ENCODE measurements at regions not wholly inside any gene's neighbourhood (a gene's known extent, or its start where the extent isn't known, plus 50 kb on each side); places are given as distances from the start of the nearest gene placed in this dataset.

DNA sequence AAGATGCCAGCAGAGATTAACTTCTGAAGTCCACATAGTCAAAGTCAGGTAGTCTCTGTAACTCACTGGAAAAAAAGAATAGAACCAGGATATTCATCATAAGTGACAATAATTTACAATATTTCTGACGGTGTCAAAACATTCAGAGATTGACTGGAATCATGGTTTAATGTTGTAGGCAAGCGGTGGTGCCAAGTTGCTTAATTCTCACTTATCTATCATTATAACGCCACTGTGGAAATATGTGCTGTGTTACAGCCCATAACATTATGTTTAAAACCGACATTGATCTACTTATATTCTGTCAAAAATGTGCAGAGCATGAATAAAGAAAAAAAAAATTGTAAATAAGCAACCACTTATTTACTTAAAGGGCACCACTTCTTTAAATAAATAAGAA is 801.7 kb downstream of the DIPK2A start:
- no peaks in the 10 kb centered on the region for H4K20me1 ChIP-seq (ENCODE audit: insufficient read depth, low read length)
- no peak overlapping the region for H3K9ac ChIP-seq (ENCODE audit: low read length)
- H3K79me2 ChIP-seq (ENCODE audit: insufficient read depth, low read length), result no peaks in the 10 kb centered on the region
- no peaks in the 10 kb centered on the region for H3F3A ChIP-seq (ENCODE audit: insufficient read depth, low read length)
- H3K36me3 ChIP-seq (ENCODE audit: insufficient read depth, low read length), result no peaks in the 10 kb centered on the region
- H2AFZ ChIP-seq (ENCODE audit: low read length), result no peak overlapping the region
- no peaks in the 10 kb centered on the region for H3K9me3 ChIP-seq (ENCODE audit: low read length)
- H3K27ac ChIP-seq (ENCODE audit: low read depth, low read length, poor library complexity, severe bottlenecking), result no peak overlapping the region
- TF ChIP-seq, protein P1, sequence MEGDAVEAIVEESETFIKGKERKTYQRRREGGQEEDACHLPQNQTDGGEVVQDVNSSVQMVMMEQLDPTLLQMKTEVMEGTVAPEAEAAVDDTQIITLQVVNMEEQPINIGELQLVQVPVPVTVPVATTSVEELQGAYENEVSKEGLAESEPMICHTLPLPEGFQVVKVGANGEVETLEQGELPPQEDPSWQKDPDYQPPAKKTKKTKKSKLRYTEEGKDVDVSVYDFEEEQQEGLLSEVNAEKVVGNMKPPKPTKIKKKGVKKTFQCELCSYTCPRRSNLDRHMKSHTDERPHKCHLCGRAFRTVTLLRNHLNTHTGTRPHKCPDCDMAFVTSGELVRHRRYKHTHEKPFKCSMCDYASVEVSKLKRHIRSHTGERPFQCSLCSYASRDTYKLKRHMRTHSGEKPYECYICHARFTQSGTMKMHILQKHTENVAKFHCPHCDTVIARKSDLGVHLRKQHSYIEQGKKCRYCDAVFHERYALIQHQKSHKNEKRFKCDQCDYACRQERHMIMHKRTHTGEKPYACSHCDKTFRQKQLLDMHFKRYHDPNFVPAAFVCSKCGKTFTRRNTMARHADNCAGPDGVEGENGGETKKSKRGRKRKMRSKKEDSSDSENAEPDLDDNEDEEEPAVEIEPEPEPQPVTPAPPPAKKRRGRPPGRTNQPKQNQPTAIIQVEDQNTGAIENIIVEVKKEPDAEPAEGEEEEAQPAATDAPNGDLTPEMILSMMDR (IDR thresholded peaks at IDR 0.05; ENCODE audit: low read length), result no peak
- TF ChIP-seq EZH2 (IDR thresholded peaks at IDR 0.05; ENCODE audit: borderline replicate concordance, low read length), result no peak
- no peaks in the 10 kb centered on the region for H3K9me2 ChIP-seq (ENCODE audit: low read depth, low read length)
- no peaks in the 10 kb centered on the region for H3K4me1 ChIP-seq (ENCODE audit: insufficient read depth, low read length, severe bottlenecking)
- no peak overlapping the region for H3K4me2 ChIP-seq (ENCODE audit: low read length)
- no peaks in the 10 kb centered on the region for H3K27me3 ChIP-seq (ENCODE audit: insufficient read depth, low read length)
- no peak overlapping the region for H3K4me3 ChIP-seq (ENCODE audit: low read depth, low read length, poor library complexity, severe bottlenecking)

DNA sequence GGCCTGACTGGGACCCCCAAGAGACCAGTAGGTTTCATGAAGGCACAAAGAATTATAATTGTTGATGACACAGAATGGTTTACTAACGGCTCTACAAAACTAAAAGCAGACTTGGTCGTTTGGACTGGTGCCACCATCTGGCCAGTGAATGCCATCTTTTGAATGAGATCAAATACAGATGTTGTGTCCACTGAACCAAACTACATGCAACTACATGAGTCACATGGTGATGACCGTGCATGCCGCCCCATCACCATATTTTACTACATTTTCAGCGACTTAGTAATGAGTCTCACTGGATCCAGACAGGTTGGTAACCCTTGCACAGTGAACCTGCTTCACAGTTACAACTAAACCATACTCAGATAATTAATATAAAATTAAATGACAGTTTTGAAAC is 803.3 kb downstream of the DIPK2A start:
- Histone ChIP-seq H4K20me1 (ENCODE audit: insufficient read depth, low read length) (no peaks in the 10 kb centered on the region), H3K9me3 (ENCODE audit: low read length) (no peaks in the 10 kb centered on the region), H3K4me3 (ENCODE audit: low read depth, low read length, poor library complexity, severe bottlenecking) (no peak overlapping the region), H3K27ac (ENCODE audit: low read depth, low read length, poor library complexity, severe bottlenecking) (no peak overlapping the region), H3K4me2 (ENCODE audit: low read length) (no peak overlapping the region), H3F3A (ENCODE audit: insufficient read depth, low read length) (no peaks in the 10 kb centered on the region), H3K9me2 (ENCODE audit: low read depth, low read length) (no peaks in the 10 kb centered on the region), H2AFZ (ENCODE audit: low read length) (no peak overlapping the region), H3K79me2 (ENCODE audit: insufficient read depth, low read length) (no peaks in the 10 kb centered on the region), H3K27me3 (ENCODE audit: insufficient read depth, low read length) (no peaks in the 10 kb centered on the region), H3K9ac (ENCODE audit: low read length) (no peak overlapping the region), H3K4me1 (ENCODE audit: insufficient read depth, low read length, severe bottlenecking) (no peaks in the 10 kb centered on the region), H3K36me3 (ENCODE audit: insufficient read depth, low read length) (no peaks in the 10 kb centered on the region)
- TF ChIP-seq EZH2 (IDR thresholded peaks at IDR 0.05; ENCODE audit: borderline replicate concordance, low read length), result no peak
- TF ChIP-seq, protein P1 (IDR thresholded peaks at IDR 0.05; ENCODE audit: low read length), result peak; percentile 7; the same call in 1 of the 2 replicates

DNA sequence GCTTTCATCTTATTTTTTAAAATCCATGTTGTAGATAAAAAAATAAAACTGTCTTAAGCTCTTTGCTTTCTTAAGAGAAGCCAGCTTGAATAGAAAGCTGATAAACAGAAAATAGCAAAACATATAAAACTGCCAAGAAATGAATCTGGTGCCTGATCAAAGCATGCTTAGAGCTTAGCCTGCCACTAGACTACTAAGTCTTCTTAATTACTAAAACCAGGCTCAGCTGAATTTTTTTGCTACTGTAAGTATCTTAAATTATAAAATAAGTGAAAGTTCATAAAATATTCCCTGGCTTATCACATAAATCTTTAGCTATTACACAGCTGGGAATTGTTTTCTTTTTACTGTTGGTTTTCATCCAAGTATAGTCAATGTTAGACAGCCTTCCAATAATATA is 803.9 kb downstream of the DIPK2A start:
- no peak overlapping the region for H3K9ac ChIP-seq (ENCODE audit: low read length)
- H4K20me1 ChIP-seq (ENCODE audit: insufficient read depth, low read length), result no peaks in the 10 kb centered on the region
- H3K4me2 ChIP-seq (ENCODE audit: low read length), result no peak overlapping the region
- no peaks in the 10 kb centered on the region for H3F3A ChIP-seq (ENCODE audit: insufficient read depth, low read length)
- no peaks in the 10 kb centered on the region for H3K9me2 ChIP-seq (ENCODE audit: low read depth, low read length)
- no peaks in the 10 kb centered on the region for H3K9me3 ChIP-seq (ENCODE audit: low read length)
- no peak overlapping the region for H2AFZ ChIP-seq (ENCODE audit: low read length)
- H3K4me3 ChIP-seq (ENCODE audit: low read depth, low read length, poor library complexity, severe bottlenecking), result no peak overlapping the region
- no peaks in the 10 kb centered on the region for H3K36me3 ChIP-seq (ENCODE audit: insufficient read depth, low read length)
- H3K27ac ChIP-seq (ENCODE audit: low read depth, low read length, poor library complexity, severe bottlenecking), result no peak overlapping the region
- TF ChIP-seq, protein P1 (IDR thresholded peaks at IDR 0.05; ENCODE audit: low read length), result no peak
- TF ChIP-seq EZH2 (IDR thresholded peaks at IDR 0.05; ENCODE audit: borderline replicate concordance, low read length), result no peak
- no peaks in the 10 kb centered on the region for H3K79me2 ChIP-seq (ENCODE audit: insufficient read depth, low read length)
- H3K4me1 ChIP-seq (ENCODE audit: insufficient read depth, low read length, severe bottlenecking), result no peaks in the 10 kb centered on the region
- H3K27me3 ChIP-seq (ENCODE audit: insufficient read depth, low read length), result no peaks in the 10 kb centered on the region
